ENCODE measurements at regions not wholly inside any gene's neighbourhood (a gene's known extent, or its start where the extent isn't known, plus 50 kb on each side); places are given as distances from the start of the nearest gene placed in this dataset.
"Not testable (repeated sequence)": the region's sequence is repeated elsewhere in the genome, so short reads cannot be mapped to it uniquely, and the experiment has no call there.

DNA sequence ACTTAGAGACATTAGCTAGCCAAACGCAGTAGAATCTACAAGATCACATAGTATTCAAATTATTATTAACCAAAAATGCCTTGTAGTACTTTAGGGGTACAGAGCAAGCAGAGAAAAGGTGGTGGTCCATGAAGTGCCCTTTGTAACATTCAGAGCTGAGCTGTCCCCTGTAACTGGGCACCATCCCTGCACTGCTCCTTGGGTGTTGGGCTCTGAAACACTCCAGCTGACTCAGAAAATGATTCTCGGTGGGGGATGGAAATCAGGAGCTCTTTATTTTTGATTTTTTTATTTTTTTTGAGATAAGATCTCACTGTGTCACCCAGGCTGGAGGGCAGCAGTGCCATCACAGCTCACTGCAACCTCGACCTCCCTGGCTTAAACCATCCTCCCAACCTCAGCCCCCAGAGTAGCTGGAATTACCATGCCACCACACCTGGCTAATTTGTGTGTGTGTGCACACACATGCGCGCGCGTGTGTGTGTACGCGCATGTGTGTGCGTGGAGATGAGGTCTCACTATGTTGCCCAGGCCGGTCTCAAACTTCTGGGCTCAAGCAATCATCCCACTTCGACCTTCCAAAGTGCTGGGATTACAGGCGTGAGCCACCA lies 342.6 kb downstream of the BCL2L11 start:
- not testable (repeated sequence) for H2AFZ ChIP-seq (ENCODE audit: low read length); H3K27me3 ChIP-seq (ENCODE audit: insufficient read depth, low read length); H4K20me1 ChIP-seq (ENCODE audit: control insufficient read depth, insufficient read depth, insufficient read length); H3K4me2 ChIP-seq (ENCODE audit: insufficient read depth, insufficient read length, low read length); H3K4me1 ChIP-seq (ENCODE audit: insufficient read depth, low read length); H3K4me1 Mint-ChIP-seq; H2BK120ac ChIP-seq (ENCODE audit: low read depth, low read length, poor library complexity, severe bottlenecking); H3K79me2 ChIP-seq (ENCODE audit: insufficient read depth, low read length); H2BK5ac ChIP-seq (ENCODE audit: insufficient read length, low read length); H3K9me3 ChIP-seq (ENCODE audit: control insufficient read depth, low read depth, low read length); H4K91ac ChIP-seq (ENCODE audit: insufficient read length, low read depth, low read length); H3K4me3 Mint-ChIP-seq; H3K18ac ChIP-seq (ENCODE audit: insufficient read length, low read depth, low read length); H3T11ph ChIP-seq (ENCODE audit: low read length); H3K9me3 Mint-ChIP-seq; H4K5ac ChIP-seq (ENCODE audit: insufficient read length, low read depth, low read length); H2BK15ac ChIP-seq (ENCODE audit: low read depth, low read length); H3K23me2 ChIP-seq (ENCODE audit: insufficient read length, low read depth, low read length, poor library complexity, severe bottlenecking); H3K4ac ChIP-seq (ENCODE audit: low read depth, low read length); H2AK5ac ChIP-seq (ENCODE audit: insufficient read length, low read length); H3K36me3 Mint-ChIP-seq (ENCODE audit: insufficient read depth in 1 of 3, low read depth in 3 of 3); H3K56ac ChIP-seq (ENCODE audit: insufficient read length, low read depth, low read length); H2BK20ac ChIP-seq (ENCODE audit: low read depth, low read length, poor library complexity, severe bottlenecking); DNase-seq; H3K14ac ChIP-seq (ENCODE audit: insufficient read depth, low read length); H4K8ac ChIP-seq (replicated peaks; ENCODE audit: insufficient read length, low read depth, low read length); H3K9ac ChIP-seq (ENCODE audit: extremely low read depth, insufficient read length, low read length); H3K79me1 ChIP-seq (ENCODE audit: insufficient read depth, low read depth, low read length, poor library complexity, severe bottlenecking); H3K23ac ChIP-seq (ENCODE audit: insufficient read length, low read depth, low read length); H3K27me3 Mint-ChIP-seq (ENCODE audit: low read depth); H3K27ac Mint-ChIP-seq; H3K27ac ChIP-seq (ENCODE audit: insufficient read length, low read depth, low read length)
- no CpG with 5 or more reads among the region's 13 CpGs for WGBS (ENCODE audit: extremely low coverage, insufficient read length, low lambda C conversion rate)
- peak overlapping the region; percentile 82 for H2BK12ac ChIP-seq (ENCODE audit: insufficient read length, low read depth, low read length)

DNA sequence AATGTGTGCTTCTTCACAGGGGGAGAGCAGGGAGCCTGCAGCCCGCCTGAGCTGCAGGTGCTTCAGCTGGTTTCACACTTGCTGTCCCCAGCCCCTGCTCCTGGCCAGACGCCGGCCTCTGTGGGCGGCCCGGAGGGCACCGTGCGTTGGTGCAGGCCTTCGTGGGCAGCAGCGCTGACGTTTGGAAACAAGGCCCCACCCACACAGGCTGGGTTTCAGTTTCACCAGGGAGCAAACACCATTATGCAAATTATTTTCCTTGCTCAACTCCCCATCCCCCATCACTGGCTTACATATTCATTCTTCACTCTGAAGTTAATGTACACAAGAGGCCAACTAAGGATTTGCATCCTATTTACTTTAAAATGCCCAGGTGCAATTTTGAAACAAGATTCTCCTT lies 343.2 kb downstream of the BCL2L11 start:
- H3K4me1 ChIP-seq (ENCODE audit: insufficient read depth, low read length); H3K9me3 ChIP-seq (ENCODE audit: control insufficient read depth, low read depth, low read length); H2BK120ac ChIP-seq (ENCODE audit: low read depth, low read length, poor library complexity, severe bottlenecking); H3K9ac ChIP-seq (ENCODE audit: extremely low read depth, insufficient read length, low read length); H3K14ac ChIP-seq (ENCODE audit: insufficient read depth, low read length); H3K9me3 Mint-ChIP-seq; H3K4me1 Mint-ChIP-seq; H3K4me2 ChIP-seq (ENCODE audit: insufficient read depth, insufficient read length, low read length); H2BK15ac ChIP-seq (ENCODE audit: low read depth, low read length); H3K23me2 ChIP-seq (ENCODE audit: insufficient read length, low read depth, low read length, poor library complexity, severe bottlenecking); H3K18ac ChIP-seq (ENCODE audit: insufficient read length, low read depth, low read length); H3K23ac ChIP-seq (ENCODE audit: insufficient read length, low read depth, low read length); H3T11ph ChIP-seq (ENCODE audit: low read length); H4K20me1 ChIP-seq (ENCODE audit: control insufficient read depth, insufficient read depth, insufficient read length); H4K8ac ChIP-seq (replicated peaks; ENCODE audit: insufficient read length, low read depth, low read length); H2AK5ac ChIP-seq (ENCODE audit: insufficient read length, low read length); H4K5ac ChIP-seq (ENCODE audit: insufficient read length, low read depth, low read length); H2AFZ ChIP-seq (ENCODE audit: low read length); H3K4ac ChIP-seq (ENCODE audit: low read depth, low read length); H4K91ac ChIP-seq (ENCODE audit: insufficient read length, low read depth, low read length); H3K36me3 Mint-ChIP-seq (ENCODE audit: insufficient read depth in 1 of 3, low read depth in 3 of 3); H3K4me3 Mint-ChIP-seq; H3K27me3 ChIP-seq (ENCODE audit: insufficient read depth, low read length); H3K56ac ChIP-seq (ENCODE audit: insufficient read length, low read depth, low read length); H3K27ac Mint-ChIP-seq; H3K27ac ChIP-seq (ENCODE audit: insufficient read length, low read depth, low read length); H2BK12ac ChIP-seq (ENCODE audit: insufficient read length, low read depth, low read length); DNase-seq; H3K79me2 ChIP-seq (ENCODE audit: insufficient read depth, low read length); H3K79me1 ChIP-seq (ENCODE audit: insufficient read depth, low read depth, low read length, poor library complexity, severe bottlenecking); H2BK20ac ChIP-seq (ENCODE audit: low read depth, low read length, poor library complexity, severe bottlenecking); H2BK5ac ChIP-seq (ENCODE audit: insufficient read length, low read length); H3K27me3 Mint-ChIP-seq (ENCODE audit: low read depth): not testable (repeated sequence)
- no CpG with 5 or more reads among the region's 10 CpGs for WGBS (ENCODE audit: extremely low coverage, insufficient read length, low lambda C conversion rate)

Measured in H9 (cell line).